HFF-Myc (cell line): ENCODE measurements at regions not wholly inside any gene's neighbourhood (a gene's known extent, or its start where the extent isn't known, plus 50 kb on each side); places are given as distances from the start of the nearest gene placed in this dataset.

Source experiments
- DNase-seq: peaks from one replicate; pipeline ENCODE4 v3.0.0-alpha.2; 2011; ENCODE audit warnings: low read depth; ENCODE audit errors: extremely low read depth
- H3K4me3 ChIP-seq: replicated peaks from 2 replicates; pipeline ENCODE4 v1.5.1; 2011; ENCODE audit warnings: low read depth, mild to moderate bottlenecking, control low read depth, low read length
- TF ChIP-seq, protein P1 (sequence below): IDR thresholded peaks from 2 replicates; pipeline ENCODE4 v1.5.1; 2012; ENCODE audit warnings: mild to moderate bottlenecking, low read depth, low read length, control low read depth; ENCODE audit errors: missing control alignments

DNA sequence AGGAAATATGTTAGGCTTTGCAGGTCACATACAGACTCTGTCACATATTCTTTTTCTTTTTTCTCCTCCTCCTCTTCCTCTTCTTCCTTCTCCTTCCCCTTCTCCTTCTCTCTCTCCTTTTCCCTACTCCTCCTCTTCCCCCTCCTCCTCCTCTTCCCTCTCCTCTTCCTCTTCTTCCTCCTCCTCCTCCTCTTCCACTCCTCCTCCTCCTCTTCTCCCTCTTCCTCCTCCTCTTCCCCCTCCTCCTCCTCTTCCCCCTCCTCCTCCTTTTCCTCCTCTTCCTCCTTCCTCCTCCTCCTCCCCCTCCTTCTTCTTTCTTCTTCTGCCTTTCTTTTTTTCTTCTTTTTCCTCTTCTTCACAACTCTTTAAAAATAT lies 159.8 kb downstream of the KIF20B start:
- DNase-seq: no peak
- no peak overlapping the region for H3K4me3 ChIP-seq
- TF ChIP-seq, protein P1, sequence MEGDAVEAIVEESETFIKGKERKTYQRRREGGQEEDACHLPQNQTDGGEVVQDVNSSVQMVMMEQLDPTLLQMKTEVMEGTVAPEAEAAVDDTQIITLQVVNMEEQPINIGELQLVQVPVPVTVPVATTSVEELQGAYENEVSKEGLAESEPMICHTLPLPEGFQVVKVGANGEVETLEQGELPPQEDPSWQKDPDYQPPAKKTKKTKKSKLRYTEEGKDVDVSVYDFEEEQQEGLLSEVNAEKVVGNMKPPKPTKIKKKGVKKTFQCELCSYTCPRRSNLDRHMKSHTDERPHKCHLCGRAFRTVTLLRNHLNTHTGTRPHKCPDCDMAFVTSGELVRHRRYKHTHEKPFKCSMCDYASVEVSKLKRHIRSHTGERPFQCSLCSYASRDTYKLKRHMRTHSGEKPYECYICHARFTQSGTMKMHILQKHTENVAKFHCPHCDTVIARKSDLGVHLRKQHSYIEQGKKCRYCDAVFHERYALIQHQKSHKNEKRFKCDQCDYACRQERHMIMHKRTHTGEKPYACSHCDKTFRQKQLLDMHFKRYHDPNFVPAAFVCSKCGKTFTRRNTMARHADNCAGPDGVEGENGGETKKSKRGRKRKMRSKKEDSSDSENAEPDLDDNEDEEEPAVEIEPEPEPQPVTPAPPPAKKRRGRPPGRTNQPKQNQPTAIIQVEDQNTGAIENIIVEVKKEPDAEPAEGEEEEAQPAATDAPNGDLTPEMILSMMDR: no peak

DNA sequence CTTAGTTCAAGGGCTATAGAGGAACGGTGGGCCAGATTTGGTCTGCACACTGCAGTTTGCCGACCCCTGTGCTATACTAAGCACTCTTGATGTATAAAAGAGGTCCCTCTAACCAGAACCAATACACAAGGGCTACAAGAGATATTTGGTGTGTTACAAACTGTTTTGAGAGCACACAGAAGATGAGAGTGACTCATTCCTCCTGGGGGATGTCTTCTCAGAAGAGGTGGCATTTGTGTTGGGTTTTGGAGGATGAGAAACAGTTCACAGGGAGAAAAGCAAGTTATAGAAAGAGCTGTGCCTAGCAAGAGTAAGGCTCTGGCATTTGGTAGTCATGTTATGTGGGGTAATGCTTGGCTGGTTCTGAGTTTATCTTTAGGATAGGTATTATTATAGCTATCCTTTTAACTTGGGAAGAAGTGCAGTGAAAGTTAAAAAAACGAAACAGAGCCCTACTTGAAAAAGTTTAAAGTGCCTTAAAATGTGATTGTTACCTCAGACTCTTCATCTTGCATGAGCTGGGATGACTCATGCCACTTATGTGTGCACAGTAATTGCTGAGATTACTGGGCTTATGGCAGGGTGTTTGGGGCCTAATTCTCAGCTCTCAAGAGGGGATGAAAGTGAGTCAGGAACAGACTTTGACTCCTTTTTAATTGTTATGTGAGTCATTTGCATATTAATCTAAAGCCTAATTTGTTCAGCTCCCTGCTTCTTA lies 160.4 kb downstream of the KIF20B start:
- H3K4me3 ChIP-seq: no peak overlapping the region
- TF ChIP-seq, protein P1: no peak
- no peak for DNase-seq

DNA sequence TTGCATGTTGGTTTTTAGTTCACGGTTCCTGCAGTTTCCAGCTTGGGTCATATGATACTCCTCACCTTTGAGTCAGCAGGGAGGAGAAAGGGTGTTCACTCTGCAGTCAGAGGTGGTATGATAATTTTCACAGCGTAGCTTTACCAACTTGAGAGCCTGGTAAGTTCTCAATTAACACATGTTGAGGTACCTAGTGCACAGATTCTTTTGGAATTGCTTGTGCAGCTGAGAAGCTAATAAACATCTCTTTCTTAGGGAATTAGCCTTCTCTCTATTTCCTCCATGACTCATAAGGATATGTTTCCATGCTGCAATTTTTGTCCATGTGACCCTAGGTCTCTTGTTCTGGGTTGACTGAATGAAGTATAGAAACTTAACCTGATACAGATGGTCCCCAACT lies 166.6 kb downstream of the KIF20B start:
- TF ChIP-seq, protein P1: no peak
- H3K4me3 ChIP-seq: no peak overlapping the region
- DNase-seq: no peak

DNA sequence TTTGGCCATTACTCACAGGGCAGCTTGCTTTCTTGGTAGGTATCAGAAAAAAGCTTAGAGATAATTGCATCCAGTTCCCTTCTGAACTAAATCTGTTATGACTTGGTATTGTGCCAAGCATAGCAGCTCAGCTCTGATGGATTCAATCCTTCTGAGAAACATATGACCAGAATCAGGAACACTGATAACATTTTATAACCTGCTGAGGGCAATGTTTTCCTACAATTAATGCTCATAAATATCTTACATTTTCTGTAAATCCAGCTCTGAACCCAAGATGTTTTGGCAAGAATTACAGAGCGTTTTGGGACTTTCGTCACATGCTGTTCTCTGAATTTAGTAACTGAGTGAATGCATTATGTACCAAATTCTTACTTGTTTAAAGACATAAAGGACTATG lies 167.8 kb downstream of the KIF20B start:
- TF ChIP-seq, protein P1: no peak
- H3K4me3 ChIP-seq: no peak overlapping the region
- DNase-seq: no peak

DNA sequence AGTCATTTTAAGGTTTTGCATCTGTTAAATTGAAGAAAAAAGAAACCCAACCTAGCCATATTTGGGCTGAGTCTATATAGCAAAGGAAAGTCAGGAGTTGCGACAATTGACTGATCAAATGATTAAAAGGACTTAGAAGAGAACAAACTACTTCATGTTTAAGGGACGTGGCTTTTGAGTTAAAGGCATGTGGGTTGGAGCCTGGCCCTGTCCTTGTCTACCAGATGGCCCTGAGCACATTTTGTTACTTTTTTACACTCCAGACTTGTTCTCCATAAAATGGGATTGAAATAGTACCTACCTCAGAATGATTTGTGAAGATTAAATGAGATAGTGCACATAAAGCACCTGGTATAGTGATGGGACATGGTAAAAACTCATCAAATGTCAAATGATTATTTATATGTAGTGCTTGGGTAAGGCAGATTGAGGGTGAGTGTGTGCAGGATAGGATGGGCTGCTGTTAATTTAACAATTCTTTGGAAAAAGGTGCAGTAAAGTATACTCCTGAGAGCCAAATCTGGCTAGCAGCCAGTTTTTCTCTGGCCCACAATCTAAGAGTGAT lies 168.3 kb downstream of the KIF20B start:
- TF ChIP-seq, protein P1: no peak
- no peak overlapping the region for H3K4me3 ChIP-seq
- DNase-seq: no peak

DNA sequence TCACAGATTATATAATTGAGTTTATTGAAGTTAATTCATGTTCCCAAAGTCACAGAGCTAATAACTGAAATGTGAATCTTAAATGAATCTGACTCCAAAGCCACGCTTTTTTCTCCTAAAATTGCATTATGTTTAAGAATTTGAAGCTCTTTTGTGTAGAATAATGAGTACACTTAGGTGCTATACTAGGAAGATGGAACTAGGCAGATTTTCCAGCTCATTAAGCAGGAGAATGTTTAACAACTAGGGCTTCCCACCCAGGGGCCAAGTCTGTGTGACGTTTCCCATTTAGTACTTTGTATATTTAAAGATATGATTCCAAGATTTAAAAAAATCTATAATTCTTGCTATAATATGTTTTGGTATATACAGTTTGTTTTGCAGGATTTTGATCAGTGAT lies 169.5 kb downstream of the KIF20B start:
- TF ChIP-seq, protein P1: no peak
- H3K4me3 ChIP-seq: no peak overlapping the region
- no peak for DNase-seq
